ENCODE measurements at regions not wholly inside any gene's neighbourhood (a gene's known extent, or its start where the extent isn't known, plus 50 kb on each side); places are given as distances from the start of the nearest gene placed in this dataset.
"Not testable (repeated sequence)": the region's sequence is repeated elsewhere in the genome, so short reads cannot be mapped to it uniquely, and the experiment has no call there.

GRCh38 chr2:144724460-144724859 lies 204.5 kb upstream of the ZEB2 start:
- not testable (repeated sequence) for TF ChIP-seq CTCF (conservative IDR thresholded peaks at IDR 0.05; ENCODE audit: low read depth, low read length); EZH2 (IDR thresholded peaks at IDR 0.05; ENCODE audit: borderline replicate concordance, low read depth, low read length, poor library complexity, severe bottlenecking)
